IMR-90 (cell line): ENCODE measurements at regions not wholly inside any gene's neighbourhood (a gene's known extent, or its start where the extent isn't known, plus 50 kb on each side); places are given as distances from the start of the nearest gene placed in this dataset.

ENCODE experiments used
- ATAC-seq: fragments of 200-7000 bp; cut with Tn5 transposase; 2 replicates; pipeline ENCODE4 v1.9.1; 2020; ENCODE audit warnings: low read depth, mild to moderate bottlenecking, moderate library complexity
- BruUV-seq: library from RNA; stranded (reverse); fragments of 400-500 nt; replicated peaks from 2 replicates; lab custom pipeline; 2021; lab: Mats Ljungman, UMichigan
- CTCF ChIA-PET: fragments of 300-600 bp; formaldehyde crosslinking; extraction: SDS; loops from one replicate; lab custom pipeline; 2021; ENCODE audit warnings: antibody characterized with exemption; lab: Yijun Ruan, JAX
- POLR2A ChIA-PET: fragments of 300-600 bp; sonication (Branson Sonifier 250); formaldehyde crosslinking; loops from one replicate; lab custom pipeline; 2022; ENCODE audit warnings: antibody characterized with exemption; ENCODE audit not compliant: unreplicated experiment; lab: Charles Lee
- DNase-seq: peaks from one replicate; pipeline ENCODE4 v3.0.0; 2013
- H2AFZ ChIP-seq: replicated peaks from 2 replicates; pipeline ENCODE3; 2013; ENCODE audit warnings: low read length, mild to moderate bottlenecking; ENCODE audit not compliant: poor library complexity
- H2AK5ac ChIP-seq: 2 replicates; pipeline ENCODE4 v1.6.1; 2013; ENCODE audit warnings: low read depth, low read length, inconsistent platforms
- H2AK9ac ChIP-seq: replicated peaks from 2 replicates; pipeline ENCODE3; 2013; ENCODE audit warnings: mild to moderate bottlenecking, low read depth, low read length, moderate library complexity; ENCODE audit not compliant: poor library complexity
- H2BK120ac ChIP-seq: 2 replicates; pipeline ENCODE4 v1.6.1; 2013; ENCODE audit warnings: low read depth, low read length, inconsistent platforms
- H2BK15ac ChIP-seq: 3 replicates; pipeline ENCODE4 v1.6.1; 2013; ENCODE audit warnings: low read depth, low read length, inconsistent platforms
- H2BK20ac ChIP-seq: 2 replicates; pipeline ENCODE4 v1.6.1; 2013; ENCODE audit warnings: low read depth, mild to moderate bottlenecking, inconsistent platforms, low read length, moderate library complexity
- H2BK5ac ChIP-seq: 2 replicates; pipeline ENCODE4 v1.6.1; 2013; ENCODE audit warnings: mild to moderate bottlenecking, low read depth, low read length, inconsistent platforms; ENCODE audit not compliant: poor library complexity, severe bottlenecking
- H3K14ac ChIP-seq: replicated peaks from 2 replicates; pipeline ENCODE4 v1.6.1; 2013; ENCODE audit warnings: low read depth, low read length, inconsistent platforms
- H3K18ac ChIP-seq: 2 replicates; pipeline ENCODE4 v1.6.1; 2013; ENCODE audit warnings: low read depth, low read length, control low read depth
- H3K23ac ChIP-seq: 2 replicates; pipeline ENCODE4 v1.6.1; 2013; ENCODE audit warnings: low read depth, low read length, inconsistent platforms
- H3K27ac ChIP-seq: 2 replicates; pipeline ENCODE4 v1.5.1; 2013; ENCODE audit warnings: mild to moderate bottlenecking, control low read depth, low read length; ENCODE audit not compliant: insufficient read depth
- H3K27me3 ChIP-seq: 2 replicates; pipeline ENCODE4 v1.6.1; 2013; ENCODE audit warnings: low read length; ENCODE audit not compliant: control insufficient read depth, insufficient read depth
- H3K36me3 ChIP-seq: 2 replicates; pipeline ENCODE4 v1.6.1; 2013; ENCODE audit warnings: low read length, mixed read lengths; ENCODE audit not compliant: control insufficient read depth, insufficient read depth
- H3K4ac ChIP-seq: 2 replicates; pipeline ENCODE4 v1.6.1; 2013; ENCODE audit warnings: low read depth, low read length, inconsistent platforms
- H3K4me1 ChIP-seq: 2 replicates; pipeline ENCODE4 v1.6.1; 2013; ENCODE audit warnings: low read length, mixed read lengths; ENCODE audit not compliant: control insufficient read depth, insufficient read depth
- H3K4me2 ChIP-seq: 2 replicates; pipeline ENCODE4 v1.6.1; 2013; ENCODE audit warnings: low read depth, mild to moderate bottlenecking, control low read depth, low read length, moderate library complexity
- H3K4me3 ChIP-seq: 2 replicates; pipeline ENCODE4 v1.5.1; 2013; ENCODE audit warnings: low read depth, mild to moderate bottlenecking, control low read depth, low read length, moderate library complexity; ENCODE audit not compliant: insufficient read depth
- H3K56ac ChIP-seq: 2 replicates; pipeline ENCODE4 v1.6.1; 2013; ENCODE audit warnings: low read length, inconsistent platforms; ENCODE audit not compliant: insufficient read depth; ENCODE audit errors: extremely low read depth
- H3K79me1 ChIP-seq, 2 experiments: 2 replicates each; pipeline ENCODE4 v1.6.1; 2013; ENCODE audit warnings: low read length in 2 of 2, inconsistent platforms in 1 of 2, low read depth in 1 of 2
- H3K9ac ChIP-seq: 2 replicates; pipeline ENCODE4 v1.6.1; 2013; ENCODE audit warnings: low read depth, low read length, control low read depth
- H3K9me1 ChIP-seq: 2 replicates; pipeline ENCODE4 v1.6.1; 2013; ENCODE audit warnings: low read length, inconsistent platforms; ENCODE audit not compliant: insufficient read depth
- H3K9me3 ChIP-seq: 2 replicates; pipeline ENCODE4 v1.6.1; 2013; ENCODE audit warnings: low read length; ENCODE audit not compliant: control insufficient read depth, insufficient read depth
- H4K20me1 ChIP-seq: 2 replicates; pipeline ENCODE4 v1.6.1; 2013; ENCODE audit warnings: low read length, inconsistent platforms; ENCODE audit not compliant: insufficient read depth
- H4K5ac ChIP-seq: 2 replicates; pipeline ENCODE4 v1.6.1; 2013; ENCODE audit warnings: mild to moderate bottlenecking, low read depth, low read length, control low read depth
- H4K8ac ChIP-seq, 2 experiments: 2 replicates each; pipeline ENCODE4 v1.6.1; 2013; ENCODE audit warnings: low read depth in 2 of 2, low read length in 2 of 2, control low read depth in 1 of 2, inconsistent platforms in 1 of 2
- H4K91ac ChIP-seq: 2 replicates; pipeline ENCODE4 v1.6.1; 2013; ENCODE audit warnings: low read depth, low read length, inconsistent platforms; ENCODE audit not compliant: insufficient read depth
- BHLHE40 ChIP-seq: fragments of 150-350 bp; IDR thresholded peaks from 2 replicates; pipeline ENCODE4 v1.6.1; 2016; ENCODE audit warnings: mild to moderate bottlenecking, low read depth, low read length
- CEBPB ChIP-seq: IDR thresholded peaks from 2 replicates; pipeline ENCODE4 v1.6.1; 2012; ENCODE audit warnings: low read depth, low read length, improper control_type of control experiment
- CHD1 ChIP-seq: IDR thresholded peaks from 2 replicates; pipeline ENCODE4 v1.6.1; 2012; ENCODE audit warnings: low read depth, low read length, improper control_type of control experiment
- CTCF ChIP-seq: conservative IDR thresholded peaks from 2 replicates; pipeline ENCODE4 v1.5.1; 2012; ENCODE audit warnings: mild to moderate bottlenecking, low read depth, low read length, improper control_type of control experiment
- ELK1 ChIP-seq: fragments of 150-350 bp; IDR thresholded peaks from 2 replicates; pipeline ENCODE4 v1.6.1; 2016; ENCODE audit warnings: low read depth, mild to moderate bottlenecking, low read length, moderate library complexity, borderline replicate concordance
- FOS ChIP-seq: fragments of 150-350 bp; IDR thresholded peaks from 2 replicates; pipeline ENCODE4 v1.6.1; 2016; ENCODE audit warnings: low read depth, low read length
- MAFK ChIP-seq: IDR thresholded peaks from 2 replicates; pipeline ENCODE4 v1.6.1; 2012; ENCODE audit warnings: low read depth, low read length, improper control_type of control experiment
- MAZ ChIP-seq: IDR thresholded peaks from 2 replicates; pipeline ENCODE4 v1.6.1; 2012; ENCODE audit warnings: low read depth, mild to moderate bottlenecking, low read length, improper control_type of control experiment, moderate library complexity, borderline replicate concordance
- MXI1 ChIP-seq: IDR thresholded peaks from 2 replicates; pipeline ENCODE4 v1.6.1; 2012; ENCODE audit warnings: low read depth, mild to moderate bottlenecking, low read length, moderate library complexity, borderline replicate concordance
- NFE2L2 ChIP-seq: fragments of 150-350 bp; IDR thresholded peaks from 2 replicates; pipeline ENCODE4 v1.6.1; 2016; ENCODE audit warnings: low read depth, mild to moderate bottlenecking, low read length
- POLR2A ChIP-seq: IDR thresholded peaks from 2 replicates; pipeline ENCODE4 v1.6.1; 2012; ENCODE audit warnings: mild to moderate bottlenecking, low read depth, low read length
- RAD21 ChIP-seq: IDR thresholded peaks from 2 replicates; pipeline ENCODE4 v1.6.1; 2012; ENCODE audit warnings: low read length, improper control_type of control experiment
- RCOR1 ChIP-seq: IDR thresholded peaks from 2 replicates; pipeline ENCODE4 v1.6.1; 2012; ENCODE audit warnings: mild to moderate bottlenecking, low read length, improper control_type of control experiment; ENCODE audit not compliant: insufficient replicate concordance
- RFX5 ChIP-seq: IDR thresholded peaks from 2 replicates; pipeline ENCODE4 v1.8.0; 2012; ENCODE audit warnings: low read depth, mild to moderate bottlenecking, low read length, moderate library complexity
- SMC3 ChIP-seq: fragments of 150-350 bp; IDR thresholded peaks from 2 replicates; pipeline ENCODE4 v1.6.1; 2016; ENCODE audit warnings: low read depth, mild to moderate bottlenecking, antibody characterized with exemption, low read length, moderate library complexity
- USF2 ChIP-seq: fragments of 150-350 bp; IDR thresholded peaks from 2 replicates; pipeline ENCODE4 v1.6.1; 2017; ENCODE audit warnings: mild to moderate bottlenecking, antibody characterized with exemption, low read length, low read depth
- WGBS, 2 experiments: methylation state at CpG; one replicate each; pipeline versions ENCODE4 v1.1.5 to v1.1.7; 2013; ENCODE audit warnings: missing lambda C conversion rate in 2 of 2; ENCODE audit not compliant: insufficient read length in 1 of 2; ENCODE audit errors: extremely low coverage in 2 of 2; 5-methylcytosine and 5-hydroxymethylcytosine counted together
- dilution Hi-C: fragments of 300-500 bp; cut with HindIII; formaldehyde crosslinking; loops from one replicate; pipeline ENCODE4 v1.14.3; 2018; ENCODE audit warnings: low sequenced_read_pairs; ENCODE audit not compliant: unreplicated experiment
- in situ Hi-C: fragments of 300-500 bp; cut with MboI; formaldehyde crosslinking; loops from 3 replicates; pipeline ENCODE4 v1.14.3; 2019; ENCODE audit warnings: low sequenced_read_pairs, inconsistent platforms, mixed read lengths
- intact Hi-C: fragments of 100-400 bp; cut with micrococcal nuclease; formaldehyde crosslinking; loops from 2 replicates; pipeline ENCODE4 v1.10.0; 2022

- H4K5ac ChIP-seq = no peak overlapping the region
- H3K4me2 ChIP-seq = no peak overlapping the region
- no peak for TF ChIP-seq CHD1
- no peak for TF ChIP-seq CTCF
- no peak for TF ChIP-seq MAZ
- no peak for TF ChIP-seq SMC3
- TF ChIP-seq RFX5 = no peak
- no peak for TF ChIP-seq CEBPB
- no peak for TF ChIP-seq POLR2A
- no peak for TF ChIP-seq MAFK
- TF ChIP-seq NFE2L2 = no peak
- no peak for TF ChIP-seq RCOR1
- TF ChIP-seq USF2 = no peak
- no peak for TF ChIP-seq RAD21
- no peak for TF ChIP-seq ELK1
- TF ChIP-seq FOS = no peak
- TF ChIP-seq BHLHE40 = no peak
- no peak for TF ChIP-seq MXI1
- in situ Hi-C loops = no loop called here
- no peaks in the 10 kb centered on the region for H4K20me1 ChIP-seq
- no peak overlapping the region for H3K9ac ChIP-seq
- H3K4ac ChIP-seq = no peak overlapping the region
- intact Hi-C loops = no loop called here
- H4K8ac ChIP-seq = no peak overlapping the region
- DNase-seq (no peak), ATAC-seq (no peak)
- CTCF ChIA-PET = no interaction called here
- no peak overlapping the region for H2AFZ ChIP-seq
- no peak overlapping the region for H2AK9ac ChIP-seq
- no peaks in the 10 kb centered on the region for H3K9me3 ChIP-seq
- no peak overlapping the region for H3K27ac ChIP-seq
- no peak overlapping the region for H2AK5ac ChIP-seq
- H3K14ac ChIP-seq = no peak overlapping the region
- no peaks in the 10 kb centered on the region for H3K36me3 ChIP-seq
- H2BK15ac ChIP-seq = no peak overlapping the region
- WGBS, 2 experiments = no CpG with 5 or more reads among the region's 2 CpGs
- no TSS peak for BruUV-seq
- H2BK20ac ChIP-seq = no peak overlapping the region
- H3K23ac ChIP-seq = no peak overlapping the region
- H4K91ac ChIP-seq = no peak overlapping the region
- no peaks in the 10 kb centered on the region for H3K4me1 ChIP-seq
- dilution Hi-C loops = no loop called here
- no peaks in the 10 kb centered on the region for H3K27me3 ChIP-seq
- H3K18ac ChIP-seq = no peak overlapping the region
- H3K79me1 ChIP-seq = no peaks in the 10 kb centered on the region
- no peak overlapping the region for H3K4me3 ChIP-seq
- POLR2A ChIA-PET = no interaction called here
- no peaks in the 10 kb centered on the region for H3K9me1 ChIP-seq
- H2BK5ac ChIP-seq = no peak overlapping the region
- H2BK120ac ChIP-seq = no peak overlapping the region
- no peak overlapping the region for H3K56ac ChIP-seq
Measured at GRCh38 chr12:63029676-63030075, 94.7 kb upstream of the PPM1H start.
